ENCODE measurements at regions not wholly inside any gene's neighbourhood (a gene's known extent, or its start where the extent isn't known, plus 50 kb on each side); places are given as distances from the start of the nearest gene placed in this dataset.
A peak's percentile ranks its signal among the peaks of the same experiment; 100 is the strongest.
"Not testable (repeated sequence)": the region's sequence is repeated elsewhere in the genome, so short reads cannot be mapped to it uniquely, and the experiment has no call there.

DNA sequence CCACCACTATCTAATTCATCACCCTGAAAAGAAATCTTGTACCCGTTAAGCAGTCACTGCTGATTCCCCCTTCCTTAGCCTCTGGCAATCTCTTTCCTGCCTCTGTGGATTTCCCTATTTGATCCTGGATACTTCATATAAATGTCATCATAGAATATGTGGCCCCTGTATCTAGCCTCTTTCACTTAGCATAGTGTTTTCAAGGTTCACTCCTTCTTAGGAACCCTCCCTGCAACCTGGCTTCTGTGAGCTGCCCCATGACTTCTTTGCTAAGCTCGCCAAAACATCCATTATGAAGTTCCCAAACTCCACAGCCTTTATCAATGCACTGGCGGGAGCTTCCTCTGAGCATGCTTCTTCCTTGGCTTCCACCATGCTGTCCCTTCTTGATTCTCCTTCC lies 70.8 kb upstream of the PDZD8 start:
- no peak for TF ChIP-seq Cebpa-rat (IDR thresholded peaks at IDR 0.05)
- Histone ChIP-seq H3K9ac (no peak overlapping the region), H4K20me1 (no peaks in the 10 kb centered on the region), H3K4me2 (no peak overlapping the region), H3K9me3 (peaks cover 7% of the 10 kb centered on the region; the same call in 1 of the 2 replicates), H3K4me3 (no peak overlapping the region), H3K4me1 (peaks cover 17% of the 10 kb centered on the region), H3K27me3 (no peaks in the 10 kb centered on the region), H3K36me3 (no peaks in the 10 kb centered on the region), H3K27ac (no peak overlapping the region)

GRCh38 chr10:117444497-117445040 lies 69.3 kb upstream of the PDZD8 start:
- H3K4me2 ChIP-seq = no peak overlapping the region
- no peaks in the 10 kb centered on the region for H3K27me3 ChIP-seq
- no peak overlapping the region for H3K27ac ChIP-seq
- no peak overlapping the region for H3K9ac ChIP-seq
- no peaks in the 10 kb centered on the region for H3K36me3 ChIP-seq
- peaks cover 7% of the 10 kb centered on the region; the same call in 1 of the 2 replicates for H3K9me3 ChIP-seq
- H3K4me3 ChIP-seq = no peak overlapping the region
- no peak for TF ChIP-seq Cebpa-rat (IDR thresholded peaks at IDR 0.05)
- H4K20me1 ChIP-seq = no peaks in the 10 kb centered on the region
- peaks cover 17% of the 10 kb centered on the region for H3K4me1 ChIP-seq

GRCh38 chr10:117443686-117444041 lies 68.4 kb upstream of the PDZD8 start:
- Histone ChIP-seq H3K9ac (no peak overlapping the region), H3K4me1 (peaks cover 17% of the 10 kb centered on the region), H4K20me1 (no peaks in the 10 kb centered on the region), H3K36me3 (no peaks in the 10 kb centered on the region), H3K4me3 (no peak overlapping the region), H3K4me2 (no peak overlapping the region), H3K27ac (no peak overlapping the region), H3K27me3 (no peaks in the 10 kb centered on the region), H3K9me3 (peaks cover 7% of the 10 kb centered on the region; the same call in 1 of the 2 replicates)
- no peak for TF ChIP-seq Cebpa-rat (IDR thresholded peaks at IDR 0.05)

- no peaks in the 10 kb centered on the region for H3K36me3 ChIP-seq
- no peak overlapping the region for H3K9ac ChIP-seq
- H3K4me1 ChIP-seq = peaks cover 17% of the 10 kb centered on the region
- no peak overlapping the region for H3K27ac ChIP-seq
- no peaks in the 10 kb centered on the region for H3K27me3 ChIP-seq
- no peak for TF ChIP-seq Cebpa-rat (IDR thresholded peaks at IDR 0.05)
- peaks cover 7% of the 10 kb centered on the region; the same call in 1 of the 2 replicates for H3K9me3 ChIP-seq
- no peaks in the 10 kb centered on the region for H4K20me1 ChIP-seq
- no peak overlapping the region for H3K4me2 ChIP-seq
- no peak overlapping the region for H3K4me3 ChIP-seq
Measured at GRCh38 chr10:117442944-117443685, 67.9 kb upstream of the PDZD8 start.

DNA sequence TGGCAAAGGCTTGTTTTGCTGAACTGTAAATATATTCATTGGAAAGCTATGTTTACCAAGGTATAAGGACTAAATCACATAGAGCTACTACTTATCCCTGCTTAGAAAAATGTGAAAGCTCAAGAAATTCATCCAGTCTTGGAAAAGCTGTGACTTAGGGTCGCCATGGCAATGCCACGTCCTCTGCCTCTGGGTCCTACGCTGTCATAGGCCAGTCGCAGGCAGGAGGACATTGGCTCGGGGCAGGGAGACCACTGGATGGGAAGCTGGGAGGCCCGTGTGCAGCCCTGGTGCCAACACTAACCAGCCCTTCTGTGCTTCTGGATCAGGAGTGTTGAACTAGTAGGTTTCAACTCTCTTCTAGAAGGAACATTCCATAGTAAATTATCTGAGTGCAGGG lies 67.3 kb upstream of the PDZD8 start:
- H3K4me2 ChIP-seq = peak overlapping the region; percentile 58
- peaks cover 17% of the 10 kb centered on the region for H3K4me1 ChIP-seq
- no peaks in the 10 kb centered on the region for H3K27me3 ChIP-seq
- no peak overlapping the region for H3K27ac ChIP-seq
- no peak overlapping the region for H3K4me3 ChIP-seq
- no peaks in the 10 kb centered on the region for H3K36me3 ChIP-seq
- no peak for TF ChIP-seq Cebpa-rat (IDR thresholded peaks at IDR 0.05)
- no peak overlapping the region for H3K9ac ChIP-seq
- peaks cover 7% of the 10 kb centered on the region; the same call in 1 of the 2 replicates for H3K9me3 ChIP-seq
- no peaks in the 10 kb centered on the region for H4K20me1 ChIP-seq

DNA sequence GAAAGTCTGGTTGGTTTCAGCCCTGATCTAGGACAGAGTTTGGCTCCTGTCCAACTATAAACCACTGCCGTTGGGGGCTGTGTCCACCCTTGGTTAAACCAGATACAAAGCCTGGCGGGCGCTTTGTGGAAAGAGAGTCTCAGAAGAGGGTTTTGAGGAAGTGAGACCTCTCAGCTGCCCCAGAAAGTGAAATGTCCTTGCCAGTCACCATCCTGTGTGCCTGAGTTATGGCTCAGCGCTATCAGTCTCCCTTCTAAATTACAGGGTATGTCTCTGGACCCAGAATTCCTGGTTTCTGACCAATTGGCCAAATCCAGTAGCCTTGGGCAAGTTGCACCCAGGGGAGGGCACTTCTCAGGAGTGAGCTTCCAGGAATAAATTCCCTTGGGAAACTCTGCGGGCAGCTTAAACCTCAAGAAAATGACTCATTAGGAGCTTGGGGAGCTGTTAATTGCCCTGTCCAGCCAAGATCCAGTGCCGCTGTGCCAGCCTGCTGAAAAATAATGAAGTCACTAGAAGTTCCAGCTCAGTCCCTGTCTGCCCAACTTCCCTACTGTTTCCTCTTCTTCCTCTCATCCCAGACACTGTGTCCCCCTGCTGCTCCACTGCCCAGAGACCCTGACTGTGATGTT lies 66.7 kb upstream of the PDZD8 start:
- Histone ChIP-seq H3K4me3 (no peak overlapping the region), H3K36me3 (no peaks in the 10 kb centered on the region), H3K27me3 (no peaks in the 10 kb centered on the region), H3K27ac (no peak overlapping the region), H3K9me3 (peaks cover 7% of the 10 kb centered on the region; the same call in 1 of the 2 replicates), H4K20me1 (no peaks in the 10 kb centered on the region), H3K4me2 (peak overlapping the region; percentile 58), H3K9ac (no peak overlapping the region), H3K4me1 (peaks cover 17% of the 10 kb centered on the region)
- no peak for TF ChIP-seq Cebpa-rat (IDR thresholded peaks at IDR 0.05)

DNA sequence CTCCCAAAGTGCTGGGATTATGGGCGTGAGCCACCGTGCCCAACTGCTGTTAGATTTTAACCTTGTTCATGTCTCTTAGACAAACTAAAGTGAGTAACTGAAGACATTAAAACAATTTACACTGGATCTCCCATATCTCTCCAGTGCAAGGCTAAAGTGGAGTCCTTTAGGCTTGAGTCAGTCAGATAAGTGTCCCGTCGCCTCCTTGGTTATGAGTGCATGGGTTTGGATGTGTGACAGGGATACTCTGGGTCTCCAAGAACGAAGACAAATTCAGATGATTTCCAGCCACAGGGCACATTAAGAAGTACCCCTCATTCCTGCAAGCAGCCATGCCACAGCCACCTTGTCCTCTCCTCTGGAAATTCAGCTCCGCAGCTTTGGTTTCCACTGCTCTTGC lies 66.1 kb upstream of the PDZD8 start:
- H4K20me1 ChIP-seq = no peaks in the 10 kb centered on the region
- peaks cover 17% of the 10 kb centered on the region for H3K4me1 ChIP-seq
- no peak for TF ChIP-seq Cebpa-rat (IDR thresholded peaks at IDR 0.05)
- no peak overlapping the region for H3K27ac ChIP-seq
- no peaks in the 10 kb centered on the region for H3K36me3 ChIP-seq
- no peak overlapping the region for H3K4me3 ChIP-seq
- H3K9me3 ChIP-seq = peaks cover 7% of the 10 kb centered on the region; the same call in 1 of the 2 replicates
- peak overlapping the region; percentile 58; the same call in 1 of the 2 replicates for H3K4me2 ChIP-seq
- H3K27me3 ChIP-seq = no peaks in the 10 kb centered on the region
- H3K9ac ChIP-seq = no peak overlapping the region

DNA sequence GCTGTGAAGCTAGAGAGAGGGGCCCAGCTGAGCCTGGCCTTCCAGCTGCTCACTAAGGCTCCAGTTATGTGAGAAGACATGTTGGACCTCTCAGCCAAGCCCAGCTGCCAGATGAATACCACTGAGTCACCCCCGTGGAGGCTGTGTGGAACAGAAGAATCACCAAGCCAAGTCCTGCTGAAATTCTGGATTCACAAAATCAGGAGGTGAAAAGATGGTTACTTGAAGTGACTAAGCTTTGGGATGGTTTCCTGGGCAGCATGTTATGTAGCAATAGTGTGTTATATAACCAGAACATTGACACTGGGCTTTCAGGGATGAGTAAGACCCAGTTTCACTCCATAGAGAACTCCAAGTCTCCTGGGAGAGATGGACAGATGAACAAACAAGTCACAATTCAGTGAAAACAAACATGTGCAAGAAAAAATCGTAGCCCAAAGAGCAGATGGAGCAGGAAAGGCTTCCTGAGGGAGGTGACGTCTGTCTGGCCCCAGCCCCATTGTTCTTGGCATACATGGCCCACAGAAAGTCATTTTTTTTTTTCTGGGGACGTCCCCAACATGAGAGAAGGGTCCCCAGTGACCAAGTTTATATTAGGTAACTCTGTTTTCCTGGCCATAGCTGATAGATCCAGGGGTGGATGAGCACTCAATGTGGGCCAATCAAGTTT lies 64.1 kb upstream of the PDZD8 start:
- no peak overlapping the region for H3K27ac ChIP-seq

DNA sequence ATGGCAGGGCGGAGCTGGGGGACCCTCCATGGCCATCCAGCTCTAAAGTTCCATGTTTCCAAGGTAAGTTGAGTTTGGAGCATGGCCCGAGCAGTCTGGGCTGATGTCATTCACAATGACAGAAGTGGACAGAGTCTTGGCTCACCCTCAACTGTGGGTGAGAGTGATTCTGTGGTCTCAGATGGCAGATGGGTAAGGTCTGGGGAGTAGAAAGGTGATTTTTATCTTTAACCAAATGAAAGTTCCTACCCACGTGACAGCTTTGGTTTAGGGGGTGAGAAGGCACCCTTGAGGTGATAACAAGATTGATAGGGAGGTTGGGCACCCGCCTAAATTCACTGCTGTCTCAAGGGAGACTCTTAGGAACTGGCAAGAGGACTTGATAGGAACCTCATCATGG lies 57.6 kb upstream of the PDZD8 start:
- no peak overlapping the region for H3K9ac ChIP-seq
- no peaks in the 10 kb centered on the region for H3K4me1 ChIP-seq
- no peaks in the 10 kb centered on the region for H4K20me1 ChIP-seq
- no peak overlapping the region for H3K4me2 ChIP-seq
- TF ChIP-seq Cebpa-rat (IDR thresholded peaks at IDR 0.05) = no peak
- H3K36me3 ChIP-seq = no peaks in the 10 kb centered on the region
- no peaks in the 10 kb centered on the region for H3K9me3 ChIP-seq
- no peak overlapping the region for H3K27ac ChIP-seq
- no peaks in the 10 kb centered on the region for H3K27me3 ChIP-seq
- H3K4me3 ChIP-seq = no peak overlapping the region

More for the DNA sequence above, 64.1 kb upstream of the PDZD8 start:
- Histone ChIP-seq H3K4me2 (no peak overlapping the region), H3K4me3 (no peak overlapping the region), H3K9me3 (peaks cover 7% of the 10 kb centered on the region; the same call in 1 of the 2 replicates), H3K27me3 (no peaks in the 10 kb centered on the region), H3K4me1 (peaks cover 17% of the 10 kb centered on the region), H4K20me1 (no peaks in the 10 kb centered on the region), H3K9ac (no peak overlapping the region), H3K36me3 (no peaks in the 10 kb centered on the region)
- no peak for TF ChIP-seq Cebpa-rat (IDR thresholded peaks at IDR 0.05)

GRCh38 chr10:117431160-117431559 lies 55.9 kb upstream of the PDZD8 start:
- Histone ChIP-seq H3K9ac (no peak overlapping the region), H3K27ac (no peak overlapping the region), H4K20me1 (no peaks in the 10 kb centered on the region), H3K4me1 (no peaks in the 10 kb centered on the region), H3K27me3 (no peaks in the 10 kb centered on the region), H3K4me3 (no peak overlapping the region), H3K9me3 (no peaks in the 10 kb centered on the region), H3K4me2 (no peak overlapping the region), H3K36me3 (no peaks in the 10 kb centered on the region)
- no peak for TF ChIP-seq Cebpa-rat (IDR thresholded peaks at IDR 0.05)

DNA sequence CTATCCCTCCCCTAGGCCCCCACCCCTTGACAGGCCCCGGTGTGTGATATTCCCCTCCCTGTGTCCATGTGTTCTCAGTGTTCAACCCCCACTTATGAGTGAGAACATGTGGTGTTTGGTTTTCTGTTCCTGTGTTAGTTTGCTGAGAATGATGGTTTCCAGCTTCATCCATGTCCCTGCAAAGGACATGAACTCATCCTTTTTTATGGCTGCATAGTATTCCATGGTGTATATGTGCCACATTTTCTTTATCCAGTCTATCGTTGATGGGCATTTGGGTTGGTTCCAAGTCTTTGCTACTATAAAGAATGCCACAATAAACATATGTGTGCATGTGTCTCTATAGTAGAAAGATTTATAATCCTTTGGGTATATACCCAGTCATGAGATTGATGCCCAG lies 55.3 kb upstream of the PDZD8 start:
- not testable (repeated sequence) for H3K4me2 ChIP-seq, H4K20me1 ChIP-seq, H3K27ac ChIP-seq, H3K9ac ChIP-seq, H3K4me1 ChIP-seq, H3K9me3 ChIP-seq, H3K27me3 ChIP-seq, H3K4me3 ChIP-seq, H3K36me3 ChIP-seq

All from BLaER1 (cell line).